Testis (tissue), 2 donors: ENCODE measurements at regions not wholly inside any gene's neighbourhood (a gene's known extent, or its start where the extent isn't known, plus 50 kb on each side); places are given as distances from the start of the nearest gene placed in this dataset.
A peak's percentile ranks its signal among the peaks of the same experiment; 100 is the strongest.

Source experiments
- DNase-seq: peaks from one replicate; pipeline ENCODE4 v3.0.0-alpha.2; 2019
- H3K27ac ChIP-seq, 2 donors: fragments of 200-600 bp; sonication (generic); one replicate each; pipeline ENCODE4 v1.5.1; 2019
- H3K27me3 ChIP-seq: fragments of 200-600 bp; sonication (generic); one replicate; pipeline ENCODE4 v1.5.1; 2019
- H3K36me3 ChIP-seq: fragments of 200-600 bp; sonication (generic); one replicate; pipeline ENCODE4 v1.5.1; 2017; ENCODE audit warnings: low read depth; ENCODE audit errors: missing control alignments
- H3K4me1 ChIP-seq: fragments of 200-600 bp; sonication (generic); one replicate; pipeline ENCODE4 v1.5.1; 2019
- H3K4me3 ChIP-seq, 2 donors: fragments of 200-600 bp; sonication (generic); one replicate each; pipeline ENCODE4 v1.5.1; 2017 to 2019
- H3K9me3 ChIP-seq: fragments of 200-600 bp; sonication (generic); one replicate; pipeline ENCODE4 v1.5.1; 2017
- POLR2A ChIP-seq: fragments of 450-650 bp; IDR thresholded peaks from one replicate; pipeline ENCODE4 v1.6.1; 2017; ENCODE audit warnings: antibody characterized with exemption, mild to moderate bottlenecking, moderate library complexity
- WGBS, 2 donors: methylation state at CpG; one replicate each; pipeline ENCODE4 v1.1.5; 2018; 5-methylcytosine and 5-hydroxymethylcytosine counted together
- intact Hi-C: fragments of 100-400 bp; cut with DNase I; formaldehyde crosslinking; loops from one replicate; pipeline ENCODE4 v1.15.1; 2023; ENCODE audit warnings: low total_unique reads
- TF ChIP-seq, protein P1 (sequence below), 3 experiments: fragments of 450-650 bp in 2 of 3; fragments of 200-600 bp in 1 of 3; sonication (generic) in 1 of 3; IDR thresholded peaks; one replicate each; pipeline ENCODE4 v1.5.1; 2016 to 2019; ENCODE audit warnings: antibody characterized with exemption in 3 of 3, mild to moderate bottlenecking in 2 of 3, moderate library complexity in 1 of 3

DNA sequence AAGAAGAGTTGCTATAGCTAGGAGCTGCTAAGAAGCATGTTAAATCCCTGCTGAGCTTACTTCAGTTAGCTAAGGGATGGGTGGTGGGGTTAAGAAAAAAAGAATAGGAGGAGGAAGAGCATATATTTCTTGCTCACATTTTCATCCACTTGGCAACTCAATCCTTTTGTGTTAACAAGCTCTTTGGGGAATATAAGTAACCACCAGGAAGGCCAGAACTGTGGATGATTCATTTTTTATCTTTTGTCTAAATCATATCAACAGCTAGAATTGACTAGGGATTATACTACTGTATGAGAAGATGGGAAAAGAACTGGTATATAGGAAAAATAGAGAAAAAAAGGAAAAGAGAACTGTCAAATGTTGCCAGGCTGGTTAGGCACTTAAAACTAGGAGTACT is 555.3 kb upstream of the ARRDC3 start:
- H3K4me1 ChIP-seq: no peaks in the 10 kb centered on the region
- H3K4me3 ChIP-seq: no peak overlapping the region
- H3K27ac ChIP-seq: no peak overlapping the region
- no peaks in the 10 kb centered on the region for H3K36me3 ChIP-seq
- no peaks in the 10 kb centered on the region for H3K9me3 ChIP-seq
- DNase-seq: no peak
- no peaks in the 10 kb centered on the region for H3K27me3 ChIP-seq
- intact Hi-C loops: no loop called here
- TF ChIP-seq, protein P1, sequence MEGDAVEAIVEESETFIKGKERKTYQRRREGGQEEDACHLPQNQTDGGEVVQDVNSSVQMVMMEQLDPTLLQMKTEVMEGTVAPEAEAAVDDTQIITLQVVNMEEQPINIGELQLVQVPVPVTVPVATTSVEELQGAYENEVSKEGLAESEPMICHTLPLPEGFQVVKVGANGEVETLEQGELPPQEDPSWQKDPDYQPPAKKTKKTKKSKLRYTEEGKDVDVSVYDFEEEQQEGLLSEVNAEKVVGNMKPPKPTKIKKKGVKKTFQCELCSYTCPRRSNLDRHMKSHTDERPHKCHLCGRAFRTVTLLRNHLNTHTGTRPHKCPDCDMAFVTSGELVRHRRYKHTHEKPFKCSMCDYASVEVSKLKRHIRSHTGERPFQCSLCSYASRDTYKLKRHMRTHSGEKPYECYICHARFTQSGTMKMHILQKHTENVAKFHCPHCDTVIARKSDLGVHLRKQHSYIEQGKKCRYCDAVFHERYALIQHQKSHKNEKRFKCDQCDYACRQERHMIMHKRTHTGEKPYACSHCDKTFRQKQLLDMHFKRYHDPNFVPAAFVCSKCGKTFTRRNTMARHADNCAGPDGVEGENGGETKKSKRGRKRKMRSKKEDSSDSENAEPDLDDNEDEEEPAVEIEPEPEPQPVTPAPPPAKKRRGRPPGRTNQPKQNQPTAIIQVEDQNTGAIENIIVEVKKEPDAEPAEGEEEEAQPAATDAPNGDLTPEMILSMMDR (IDR thresholded peaks at IDR 0.05): no peak
- TF ChIP-seq POLR2A: no peak

DNA sequence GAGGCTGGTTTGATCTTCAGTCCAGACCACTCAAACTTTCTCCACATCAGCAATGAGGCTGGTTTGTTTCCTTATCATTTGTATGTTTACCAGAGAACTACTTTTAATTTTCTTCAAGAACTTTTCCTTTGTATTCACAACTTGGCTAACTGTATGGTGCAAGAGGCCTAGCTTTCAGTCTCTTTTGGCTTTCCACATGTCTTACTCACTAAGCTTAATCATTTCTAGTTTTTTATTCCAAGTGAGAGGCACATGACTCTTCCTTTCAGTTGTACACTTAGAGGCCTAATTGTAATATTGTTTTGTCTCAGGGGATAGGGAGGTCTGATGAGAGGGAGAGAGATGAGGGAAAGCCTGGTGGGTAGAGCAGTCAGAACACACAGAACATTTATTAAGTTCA is 554.0 kb upstream of the ARRDC3 start:
- H3K4me3 ChIP-seq: no peak overlapping the region

DNA sequence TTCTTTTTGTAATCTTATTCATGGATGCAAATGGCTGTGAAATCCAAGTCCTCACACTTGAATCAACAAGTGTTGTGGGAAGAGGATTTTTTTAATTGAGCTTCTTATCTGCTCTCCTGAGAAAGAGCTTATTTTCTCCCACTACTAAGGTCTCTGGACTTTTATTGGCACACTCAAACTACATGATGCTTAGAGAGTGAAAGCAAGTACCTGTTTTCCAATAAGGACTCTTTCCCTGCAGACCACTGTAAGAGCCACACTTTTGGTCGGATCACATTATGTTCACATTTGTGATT is 546.4 kb upstream of the ARRDC3 start:
- H3K27me3 ChIP-seq: no peaks in the 10 kb centered on the region
- no peak overlapping the region for H3K4me3 ChIP-seq
- DNase-seq: no peak
- TF ChIP-seq, protein P1 (IDR thresholded peaks at IDR 0.05): no peak
- no peak for TF ChIP-seq POLR2A
- intact Hi-C loops: no loop called here
- no peaks in the 10 kb centered on the region for H3K9me3 ChIP-seq
- 80 to 97% methylated on average over 1 of the region's 1 CpG for WGBS, 2 donors
- H3K4me1 ChIP-seq: no peaks in the 10 kb centered on the region
- no peaks in the 10 kb centered on the region for H3K36me3 ChIP-seq
- no peak overlapping the region for H3K27ac ChIP-seq

More for the DNA sequence above, 554.0 kb upstream of the ARRDC3 start:
- H3K9me3 ChIP-seq: no peaks in the 10 kb centered on the region
- no peak overlapping the region for H3K27ac ChIP-seq
- TF ChIP-seq, protein P1 (IDR thresholded peaks at IDR 0.05): no peak
- no peak for TF ChIP-seq POLR2A
- intact Hi-C loops: no loop called here
- no peaks in the 10 kb centered on the region for H3K4me1 ChIP-seq
- H3K36me3 ChIP-seq: no peaks in the 10 kb centered on the region
- no peak for DNase-seq
- H3K27me3 ChIP-seq: no peaks in the 10 kb centered on the region

GRCh38 chr5:91928754-91929521 is 545.8 kb upstream of the ARRDC3 start:
- WGBS, 2 donors: 98 to 100% methylated on average over 1 of the region's 1 CpG
- H3K27me3 ChIP-seq: no peaks in the 10 kb centered on the region
- H3K4me1 ChIP-seq: no peaks in the 10 kb centered on the region
- no peak for DNase-seq
- no peak overlapping the region for H3K4me3 ChIP-seq
- no peak overlapping the region for H3K27ac ChIP-seq
- H3K36me3 ChIP-seq: no peaks in the 10 kb centered on the region
- intact Hi-C loops: no loop called here
- H3K9me3 ChIP-seq: no peaks in the 10 kb centered on the region
- TF ChIP-seq POLR2A: no peak
- TF ChIP-seq, protein P1 (IDR thresholded peaks at IDR 0.05): peak in 1 of 3 experiments; percentile 55

GRCh38 chr5:91927439-91927838 is 544.3 kb upstream of the ARRDC3 start:
- Histone ChIP-seq H3K9me3 (no peaks in the 10 kb centered on the region), H3K27me3 (no peaks in the 10 kb centered on the region), H3K4me3 (no peak overlapping the region), H3K27ac (no peak overlapping the region), H3K4me1 (no peaks in the 10 kb centered on the region), H3K36me3 (no peaks in the 10 kb centered on the region)
- no peak for DNase-seq
- intact Hi-C loops: no loop called here
- TF ChIP-seq, protein P1 (IDR thresholded peaks at IDR 0.05): no peak
- no peak for TF ChIP-seq POLR2A
- 92 to 96% methylated on average over 2 of the region's 2 CpGs for WGBS, 2 donors
